CD14-positive monocyte (primary cell): ENCODE measurements at regions not wholly inside any gene's neighbourhood (a gene's known extent, or its start where the extent isn't known, plus 50 kb on each side); places are given as distances from the start of the nearest gene placed in this dataset.
"Not testable (repeated sequence)": the region's sequence is repeated elsewhere in the genome, so short reads cannot be mapped to it uniquely, and the experiment has no call there.

Source experiments
- DNase-seq, 3 donors: peaks; one replicate each; pipeline ENCODE4 v3.0.0-alpha.2; 2011 to 2022
- H2AFZ ChIP-seq: 2 replicates; pipeline ENCODE4 v1.6.0; 2012; ENCODE audit warnings: mild to moderate bottlenecking, low read depth, low read length, inconsistent platforms; ENCODE audit not compliant: insufficient read depth, poor library complexity, severe bottlenecking
- H3K27ac ChIP-seq, 2 donors: 1 replicate in 1 of 2; 2 replicates in 1 of 2; pipeline ENCODE4 v1.5.1; 2012 to 2013; ENCODE audit warnings: low read length in 2 of 2, control low read depth in 1 of 2, inconsistent platforms in 1 of 2, low read depth in 1 of 2, mild to moderate bottlenecking in 1 of 2
- H3K27me3 ChIP-seq, 2 donors: one replicate each; pipeline versions ENCODE4 v1.6.0 to v1.6.1; 2011 to 2013; ENCODE audit warnings: low read length in 2 of 2; ENCODE audit not compliant: control insufficient read depth in 2 of 2, insufficient read depth in 2 of 2
- H3K36me3 ChIP-seq, 2 donors: replicated peaks in 1 of 2; 1 replicate in 1 of 2; 2 replicates in 1 of 2; pipeline versions ENCODE4 v1.5.1 to v1.6.1; 2012 to 2013; ENCODE audit warnings: low read length in 2 of 2, control low read depth in 1 of 2, inconsistent platforms in 1 of 2, mild to moderate bottlenecking in 1 of 2; ENCODE audit not compliant: insufficient read depth in 2 of 2, control insufficient read depth in 1 of 2
- H3K4me1 ChIP-seq, 2 donors: 1 replicate in 1 of 2; 2 replicates in 1 of 2; pipeline versions ENCODE4 v1.5.1 to v1.6.1; 2012 to 2013; ENCODE audit warnings: low read length in 2 of 2, control low read depth in 1 of 2, inconsistent platforms in 1 of 2, mild to moderate bottlenecking in 1 of 2, moderate library complexity in 1 of 2; ENCODE audit not compliant: insufficient read depth in 2 of 2, control insufficient read depth in 1 of 2
- H3K4me2 ChIP-seq: replicated peaks from 2 replicates; pipeline ENCODE3; 2012; ENCODE audit warnings: low read length, moderate library complexity, mild to moderate bottlenecking; ENCODE audit not compliant: poor library complexity, severe bottlenecking; ENCODE audit errors: extremely low read depth
- H3K4me3 ChIP-seq, 3 experiments: fragments of 200-600 bp in 1 of 3; sonication (generic) in 1 of 3; replicated peaks in 1 of 3; 1 replicate in 2 of 3; 2 replicates in 1 of 3; pipeline ENCODE4 v1.5.1; 2011 to 2013; ENCODE audit warnings: low read length in 3 of 3, mild to moderate bottlenecking in 3 of 3, control low read depth in 2 of 3, low read depth in 2 of 3, inconsistent platforms in 1 of 3, moderate library complexity in 1 of 3
- H3K79me2 ChIP-seq: 2 replicates; pipeline ENCODE4 v1.6.0; 2012; ENCODE audit warnings: mild to moderate bottlenecking, control low read depth, inconsistent platforms, low read length, moderate library complexity; ENCODE audit not compliant: insufficient read depth
- H3K9ac ChIP-seq: 2 replicates; pipeline ENCODE4 v1.6.0; 2017; ENCODE audit warnings: low read length, mild to moderate bottlenecking; ENCODE audit not compliant: insufficient read depth, poor library complexity, severe bottlenecking
- H3K9me3 ChIP-seq, 2 donors: replicated peaks in 1 of 2; 1 replicate in 1 of 2; 2 replicates in 1 of 2; pipeline versions ENCODE4 v1.5.1 to v1.6.1; 2012 to 2013; ENCODE audit warnings: low read length in 2 of 2, control low read depth in 1 of 2; ENCODE audit not compliant: control insufficient read depth in 1 of 2, insufficient read depth in 1 of 2
- H4K20me1 ChIP-seq: 2 replicates; pipeline ENCODE4 v1.6.0; 2012; ENCODE audit warnings: mild to moderate bottlenecking, low read length, control low read depth, moderate library complexity; ENCODE audit not compliant: insufficient read depth
- H3K27ac Mint-ChIP-seq, 7 donors: one replicate each; pipeline ENCODE4 v1.8.0; 2020; ENCODE audit warnings: mild to moderate bottlenecking in 7 of 7, mixed read lengths in 7 of 7, moderate library complexity in 6 of 7, inconsistent platforms in 2 of 7
- H3K27me3 Mint-ChIP-seq, 3 donors: one replicate each; pipeline ENCODE4 v1.8.0; 2021 to 2022; ENCODE audit warnings: low read depth in 3 of 3, mild to moderate bottlenecking in 3 of 3, mixed read lengths in 3 of 3, moderate library complexity in 3 of 3, inconsistent platforms in 1 of 3
- H3K36me3 Mint-ChIP-seq, 2 donors: one replicate each; pipeline ENCODE4 v1.8.0; 2020; ENCODE audit warnings: mixed read lengths in 2 of 2, inconsistent platforms in 1 of 2, mild to moderate bottlenecking in 1 of 2
- H3K4me1 Mint-ChIP-seq: one replicate; pipeline ENCODE4 v1.8.0; 2020; ENCODE audit warnings: mild to moderate bottlenecking, mixed read lengths
- H3K4me3 Mint-ChIP-seq, 2 donors: one replicate each; pipeline ENCODE4 v1.8.0; 2020; ENCODE audit warnings: mild to moderate bottlenecking in 2 of 2, mixed read lengths in 2 of 2, moderate library complexity in 1 of 2
- H3K9me3 Mint-ChIP-seq, 7 donors: one replicate each; pipeline ENCODE4 v1.8.0; 2020 to 2022; ENCODE audit warnings: mixed read lengths in 7 of 7, mild to moderate bottlenecking in 6 of 7, moderate library complexity in 6 of 7, inconsistent platforms in 2 of 7
- WGBS: methylation state at CpG from one replicate; pipeline ENCODE4 v1.1.5; 2013; ENCODE audit warnings: missing lambda C conversion rate; ENCODE audit not compliant: insufficient coverage; 5-methylcytosine and 5-hydroxymethylcytosine counted together
- intact Hi-C, 2 donors: fragments of 100-400 bp; cut with micrococcal nuclease; formaldehyde crosslinking; loops; one replicate each; pipeline versions ENCODE4 v1.15.0 to v1.15.1; 2023
- TF ChIP-seq, protein P1 (sequence below): fragments of 200-600 bp; IDR thresholded peaks from one replicate; pipeline ENCODE4 v1.8.0; 2022; ENCODE audit warnings: antibody characterized with exemption, mild to moderate bottlenecking

DNA sequence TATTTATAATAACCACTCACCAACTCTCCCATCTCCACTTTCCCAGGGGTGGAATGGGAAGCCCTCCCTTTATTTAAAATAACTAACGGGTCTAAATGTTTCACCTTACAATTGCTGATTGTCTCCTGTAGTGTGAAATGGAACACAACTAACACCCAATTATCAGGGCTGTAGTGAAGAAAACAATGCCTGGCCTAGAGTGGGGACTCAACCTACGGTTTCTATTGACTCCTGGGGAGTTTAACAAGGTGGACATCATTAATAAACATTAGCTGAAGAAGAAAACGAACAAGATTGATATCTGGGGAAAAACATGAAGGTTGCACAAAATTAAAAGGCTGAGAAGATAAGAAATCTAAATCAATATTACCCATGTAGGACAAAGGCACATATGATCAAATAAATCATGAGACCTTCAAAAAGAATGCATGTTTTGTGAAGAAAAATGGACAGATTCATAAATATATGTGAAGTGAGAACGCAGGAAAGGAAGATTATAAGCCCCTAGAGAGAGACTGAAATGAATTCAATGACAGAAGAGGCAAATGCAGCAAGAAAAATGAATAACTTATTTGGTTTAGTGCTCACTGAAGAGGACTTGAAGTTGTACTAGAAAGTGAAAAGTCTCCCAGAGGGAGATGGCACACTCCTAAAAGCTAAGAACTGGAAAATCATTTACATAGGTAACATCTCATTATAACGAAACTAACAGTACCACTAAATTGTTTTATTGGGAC is 593.0 kb upstream of the AADAT start:
- Histone ChIP-seq H3K27ac (no peak overlapping the region), H3K4me1 (no peaks in the 10 kb centered on the region), H3K9me3 (peaks cover 0 to 14% of the 10 kb centered on the region in 2 donors), H3K4me3 (no peak overlapping the region), H3K4me2 (no peak overlapping the region), H3K27me3 (no peaks in the 10 kb centered on the region), H2AFZ (no peak overlapping the region), H3K9ac (no peak overlapping the region), H3K36me3 (no peaks in the 10 kb centered on the region), H3K79me2 (no peaks in the 10 kb centered on the region), H4K20me1 (no peaks in the 10 kb centered on the region)
- intact Hi-C loops: no loop called here
- Mint-ChIP-seq H3K4me3 (no peak overlapping the region), H3K9me3 (peaks cover 9 to 26% (median 14%) of the 10 kb centered on the region in 7 donors), H3K27ac (no peak overlapping the region), H3K27me3 (peaks cover 0 to 1% (median 0%) of the 10 kb centered on the region in 3 donors), H3K4me1 (no peaks in the 10 kb centered on the region), H3K36me3 (no peaks in the 10 kb centered on the region)
- TF ChIP-seq, protein P1, sequence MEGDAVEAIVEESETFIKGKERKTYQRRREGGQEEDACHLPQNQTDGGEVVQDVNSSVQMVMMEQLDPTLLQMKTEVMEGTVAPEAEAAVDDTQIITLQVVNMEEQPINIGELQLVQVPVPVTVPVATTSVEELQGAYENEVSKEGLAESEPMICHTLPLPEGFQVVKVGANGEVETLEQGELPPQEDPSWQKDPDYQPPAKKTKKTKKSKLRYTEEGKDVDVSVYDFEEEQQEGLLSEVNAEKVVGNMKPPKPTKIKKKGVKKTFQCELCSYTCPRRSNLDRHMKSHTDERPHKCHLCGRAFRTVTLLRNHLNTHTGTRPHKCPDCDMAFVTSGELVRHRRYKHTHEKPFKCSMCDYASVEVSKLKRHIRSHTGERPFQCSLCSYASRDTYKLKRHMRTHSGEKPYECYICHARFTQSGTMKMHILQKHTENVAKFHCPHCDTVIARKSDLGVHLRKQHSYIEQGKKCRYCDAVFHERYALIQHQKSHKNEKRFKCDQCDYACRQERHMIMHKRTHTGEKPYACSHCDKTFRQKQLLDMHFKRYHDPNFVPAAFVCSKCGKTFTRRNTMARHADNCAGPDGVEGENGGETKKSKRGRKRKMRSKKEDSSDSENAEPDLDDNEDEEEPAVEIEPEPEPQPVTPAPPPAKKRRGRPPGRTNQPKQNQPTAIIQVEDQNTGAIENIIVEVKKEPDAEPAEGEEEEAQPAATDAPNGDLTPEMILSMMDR: no peak
- DNase-seq: no peak
- no CpG with 5 or more reads among the region's 5 CpGs for WGBS

DNA sequence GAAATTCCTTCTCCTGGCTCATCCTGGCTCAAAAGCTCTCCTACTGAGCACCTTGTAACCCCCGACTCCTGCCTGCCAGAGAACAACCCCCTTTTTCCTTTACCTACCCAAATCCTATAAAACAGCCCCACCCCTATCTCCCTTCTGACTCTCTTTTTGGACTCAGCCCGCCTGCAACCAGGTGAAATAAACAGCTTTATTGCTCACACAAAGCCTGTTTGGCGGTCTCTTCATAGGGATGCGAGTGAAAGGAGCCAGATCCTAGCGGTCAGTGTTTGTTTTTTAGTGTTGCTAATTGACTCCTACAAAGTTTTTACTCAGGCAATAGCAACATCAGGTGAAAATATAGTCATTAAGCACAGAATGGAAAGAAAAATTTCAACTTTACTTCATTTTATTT is 592.3 kb upstream of the AADAT start:
- peaks cover 9 to 24% (median 13%) of the 10 kb centered on the region in 7 donors for H3K9me3 Mint-ChIP-seq
- H3K27me3 Mint-ChIP-seq, intact Hi-C loops, H3K36me3 Mint-ChIP-seq, H3K27ac Mint-ChIP-seq, H3K27ac ChIP-seq, H3K27me3 ChIP-seq, H3K4me3 ChIP-seq, H3K4me2 ChIP-seq, H3K9me3 ChIP-seq, DNase-seq, H3K79me2 ChIP-seq, H3K9ac ChIP-seq, H3K4me3 Mint-ChIP-seq, H2AFZ ChIP-seq, H4K20me1 ChIP-seq, H3K4me1 Mint-ChIP-seq, H3K36me3 ChIP-seq, H3K4me1 ChIP-seq: not testable (repeated sequence)
- 91% methylated on average over 3 of the region's 5 CpGs for WGBS
